Peyer's patch (tissue), 4 donors: ENCODE measurements at regions not wholly inside any gene's neighbourhood (a gene's known extent, or its start where the extent isn't known, plus 50 kb on each side); places are given as distances from the start of the nearest gene placed in this dataset.

Experiments used
- DNase-seq, 3 donors: peaks; one replicate each; pipeline ENCODE4 v3.0.0-alpha.2; 2017 to 2019
- H3K27ac ChIP-seq, 4 donors: fragments of 200-600 bp; sonication (generic); one replicate each; pipeline ENCODE4 v1.5.1; 2016 to 2019
- H3K27me3 ChIP-seq, 2 donors: fragments of 200-600 bp; sonication (generic); one replicate each; pipeline ENCODE4 v1.5.1; 2019
- H3K36me3 ChIP-seq, 3 donors: fragments of 200-600 bp; sonication (generic); one replicate each; pipeline ENCODE4 v1.5.1; 2016 to 2019
- H3K4me1 ChIP-seq, 4 donors: fragments of 200-600 bp; sonication (generic); one replicate each; pipeline ENCODE4 v1.5.1; 2016 to 2019
- H3K4me3 ChIP-seq, 4 donors: fragments of 200-600 bp; sonication (generic); 1 replicate in 3 of 4; 2 replicates in 1 of 4; pipeline ENCODE4 v1.5.1; 2016 to 2019; ENCODE audit warnings: mild to moderate bottlenecking in 1 of 4
- H3K9me3 ChIP-seq, 4 donors: fragments of 200-600 bp; sonication (generic); one replicate each; pipeline ENCODE4 v1.5.1; 2016 to 2019; ENCODE audit warnings: mild to moderate bottlenecking in 1 of 4
- CTCF ChIP-seq, 6 experiments: fragments of 450-650 bp in 4 of 6; fragments of 200-600 bp in 2 of 6; sonication (generic) in 1 of 6; IDR thresholded peaks; one replicate each; pipeline ENCODE4 v1.5.1; 2017 to 2019; ENCODE audit warnings: antibody characterized with exemption in 6 of 6, mild to moderate bottlenecking in 3 of 6, moderate library complexity in 1 of 6
- POLR2A ChIP-seq, 2 donors: fragments of 450-650 bp; IDR thresholded peaks; one replicate each; pipeline ENCODE4 v1.5.1; 2017; ENCODE audit warnings: antibody characterized with exemption in 2 of 2, mild to moderate bottlenecking in 2 of 2, moderate library complexity in 2 of 2

DNA sequence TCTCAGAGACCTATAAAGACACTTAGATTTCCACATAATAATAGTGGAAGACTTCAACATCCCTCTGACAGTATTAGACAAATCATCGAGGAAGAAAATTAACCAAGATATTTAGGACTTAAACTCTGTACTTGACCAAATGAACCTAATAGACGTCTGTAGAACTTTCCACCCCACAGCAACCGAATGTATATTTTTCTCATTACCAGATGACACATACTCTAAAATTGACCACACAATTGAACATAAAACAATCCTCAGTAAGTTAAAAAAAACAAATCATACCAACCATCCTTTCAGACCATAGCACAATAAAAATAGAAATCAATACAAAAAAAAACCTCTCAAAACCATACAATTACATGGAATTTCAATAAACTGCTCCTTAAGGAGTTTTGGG is 201.0 kb downstream of the POSTN start:
- no peak overlapping the region for H3K27ac ChIP-seq
- no peaks in the 10 kb centered on the region for H3K27me3 ChIP-seq
- H3K4me1 ChIP-seq: no peaks in the 10 kb centered on the region
- H3K9me3 ChIP-seq: no peaks in the 10 kb centered on the region
- no peaks in the 10 kb centered on the region for H3K36me3 ChIP-seq
- TF ChIP-seq POLR2A (IDR thresholded peaks at IDR 0.05) (no peak), CTCF (IDR thresholded peaks at IDR 0.05) (no peak)
- no peak for DNase-seq
- no peak overlapping the region for H3K4me3 ChIP-seq

- Histone ChIP-seq H3K36me3 (no peaks in the 10 kb centered on the region), H3K27ac (no peak overlapping the region)
- no peak for DNase-seq
These were observed 203.0 kb downstream of the POSTN start for GRCh38 chr13:37395544-37395943.

DNA sequence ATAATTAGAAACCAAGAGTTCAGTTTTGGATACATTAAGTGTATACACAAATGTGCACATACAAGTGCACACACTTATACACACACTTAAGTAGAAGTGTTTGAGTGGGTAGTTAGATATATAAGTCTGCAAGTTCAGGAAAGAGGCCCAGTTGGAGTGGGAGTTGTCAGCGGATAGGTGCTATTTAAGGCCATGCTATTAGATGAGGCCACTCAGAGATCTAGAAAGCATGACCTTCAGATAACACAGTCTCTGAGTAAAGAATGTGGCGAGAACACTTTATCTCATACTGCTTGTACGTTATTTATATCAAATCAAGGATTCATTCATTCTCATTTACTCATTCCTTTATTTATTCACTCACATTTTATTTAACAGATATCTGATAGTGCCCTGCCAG is 206.2 kb downstream of the POSTN start:
- TF ChIP-seq POLR2A (IDR thresholded peaks at IDR 0.05) (no peak), CTCF (IDR thresholded peaks at IDR 0.05) (no peak)
- Histone ChIP-seq H3K27me3 (no peaks in the 10 kb centered on the region), H3K9me3 (peaks cover 0 to 3% (median 0%) of the 10 kb centered on the region in 4 donors), H3K4me1 (no peaks in the 10 kb centered on the region), H3K27ac (no peak overlapping the region), H3K36me3 (no peaks in the 10 kb centered on the region), H3K4me3 (no peak overlapping the region)
- DNase-seq: no peak

More at GRCh38 chr13:37395544-37395943, 203.0 kb downstream of the POSTN start:
- Histone ChIP-seq H3K9me3 (peaks cover 0 to 3% (median 0%) of the 10 kb centered on the region in 4 donors), H3K4me3 (no peak overlapping the region), H3K4me1 (no peaks in the 10 kb centered on the region), H3K27me3 (no peaks in the 10 kb centered on the region)
- TF ChIP-seq CTCF (IDR thresholded peaks at IDR 0.05): no peak

- Histone ChIP-seq H3K4me3 (no peak overlapping the region), H3K9me3 (peaks cover 0 to 7% (median 0%) of the 10 kb centered on the region in 4 donors), H3K27ac (no peak overlapping the region), H3K27me3 (no peaks in the 10 kb centered on the region), H3K36me3 (no peaks in the 10 kb centered on the region), H3K4me1 (no peaks in the 10 kb centered on the region)
- TF ChIP-seq POLR2A (IDR thresholded peaks at IDR 0.05): no peak
- no peak for TF ChIP-seq CTCF (IDR thresholded peaks at IDR 0.05)
- no peak for DNase-seq
These were observed 207.8 kb downstream of the POSTN start for GRCh38 chr13:37390735-37391134.

DNA sequence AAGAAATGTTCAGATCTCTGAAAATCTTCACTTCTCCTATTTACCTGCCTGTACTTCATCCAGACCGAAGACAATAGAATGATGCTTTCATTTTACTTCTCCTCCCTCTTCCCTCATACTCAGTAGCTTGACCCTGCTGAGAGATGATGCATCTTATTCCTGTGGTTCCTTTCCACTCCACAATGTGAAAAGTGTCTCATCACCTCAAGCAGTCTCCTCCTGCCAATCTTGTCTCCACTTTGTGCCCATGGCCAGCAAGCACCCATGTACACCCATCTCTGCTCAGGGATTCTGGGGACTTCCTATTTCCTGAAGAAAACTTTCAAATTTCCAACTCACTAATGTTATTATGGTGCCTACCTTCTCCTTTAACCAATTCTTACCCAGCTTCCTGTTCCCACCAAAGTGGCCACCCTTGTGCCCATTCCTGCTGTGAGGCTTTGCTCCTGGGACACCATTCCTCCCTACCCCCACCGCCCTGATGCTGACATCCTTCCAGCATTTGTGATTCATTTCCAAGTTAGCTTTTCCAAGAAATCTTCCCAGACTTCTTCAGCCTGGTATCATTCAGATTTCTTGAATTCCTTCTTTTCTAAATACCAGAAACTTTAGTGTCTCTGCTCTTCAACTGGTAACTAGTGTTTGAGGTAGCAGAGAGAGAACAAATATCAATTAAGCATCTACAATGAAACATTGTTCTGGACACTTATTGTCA is 212.5 kb downstream of the POSTN start:
- TF ChIP-seq CTCF (IDR thresholded peaks at IDR 0.05) (no peak), POLR2A (IDR thresholded peaks at IDR 0.05) (no peak)
- peaks cover 0 to 7% (median 0%) of the 10 kb centered on the region in 4 donors for H3K9me3 ChIP-seq
- H3K4me1 ChIP-seq: no peaks in the 10 kb centered on the region
- DNase-seq: no peak
- H3K4me3 ChIP-seq: no peak overlapping the region
- no peak overlapping the region for H3K27ac ChIP-seq
- no peaks in the 10 kb centered on the region for H3K36me3 ChIP-seq
- H3K27me3 ChIP-seq: no peaks in the 10 kb centered on the region
